NCI-H1048 (cell line): ENCODE measurements at regions not wholly inside any gene's neighbourhood (a gene's known extent, or its start where the extent isn't known, plus 50 kb on each side); places are given as distances from the start of the nearest gene placed in this dataset.

Experiments
- DNase-seq: peaks from one replicate; lab custom pipeline; 2025; lab: John Stamatoyannopoulos, UW

DNA sequence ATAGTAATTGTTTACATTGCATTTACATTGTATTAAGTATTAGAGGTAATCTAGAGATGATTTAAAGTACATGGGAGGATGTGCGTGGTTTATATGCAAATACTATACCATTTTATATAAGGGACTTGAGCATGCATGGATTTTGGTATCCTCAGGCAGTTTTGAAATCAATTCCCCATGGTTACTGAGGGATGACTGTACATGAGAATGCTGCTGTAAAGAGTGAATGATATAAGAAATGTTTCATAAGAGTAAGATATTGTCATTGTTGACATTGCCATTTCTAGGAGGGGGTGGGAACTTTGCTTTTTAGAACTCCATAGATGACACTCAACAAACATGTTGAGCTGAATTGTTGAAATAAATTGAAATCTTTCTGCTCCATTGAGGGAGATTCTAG is 185.0 kb downstream of the SEMA6A start:
- no peak for DNase-seq

DNA sequence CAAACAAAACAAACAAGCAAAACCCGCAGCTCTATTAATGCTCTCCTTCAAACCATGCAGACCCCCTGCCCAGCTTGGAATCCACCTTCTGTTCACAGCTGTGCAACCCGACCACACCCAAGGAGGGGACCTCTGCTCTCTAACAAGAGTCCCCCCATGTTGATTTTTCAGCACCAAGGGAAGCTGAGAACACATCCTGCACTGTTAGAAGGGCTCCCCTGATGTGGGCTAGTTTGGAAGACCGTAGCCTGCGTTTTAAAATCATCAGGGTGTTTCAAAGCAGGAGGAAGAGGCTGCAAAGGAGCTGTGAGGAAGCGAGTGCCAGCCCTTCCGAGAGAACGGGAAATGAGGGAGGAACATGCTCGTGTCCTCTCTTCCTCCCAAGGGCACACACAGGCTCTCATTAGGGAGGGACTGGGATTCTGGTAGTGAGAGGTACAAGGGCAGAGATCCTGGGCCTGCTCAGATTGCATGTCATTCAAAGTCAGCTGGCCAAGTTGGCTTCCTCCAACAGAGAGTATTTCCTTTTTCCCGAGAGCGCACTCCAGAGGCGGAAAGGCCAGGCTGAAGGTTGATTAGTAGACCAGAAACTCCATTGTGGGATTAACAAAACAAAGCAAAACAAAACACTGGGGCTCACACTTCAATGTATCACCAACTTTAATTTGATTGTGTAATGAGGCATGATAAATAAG is 185.9 kb downstream of the SEMA6A start:
- no peak for DNase-seq

DNA sequence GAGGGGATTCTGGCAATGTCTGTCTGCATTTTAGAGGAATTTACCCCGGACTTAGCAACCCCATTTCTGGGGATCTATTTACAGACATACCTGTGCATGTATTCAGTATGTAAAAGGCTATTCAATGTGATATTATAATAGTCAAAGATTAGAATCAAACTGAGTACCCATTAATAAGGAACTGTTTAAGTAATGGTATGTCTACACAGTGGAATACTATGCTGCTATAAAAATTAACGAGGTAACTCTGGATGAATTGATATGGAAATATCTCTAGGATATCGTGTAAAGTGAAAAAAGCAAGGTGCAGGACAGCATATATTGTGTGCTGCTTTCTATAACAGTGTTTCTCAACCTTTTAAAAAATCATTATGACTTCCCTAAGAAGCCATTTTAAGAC is 186.9 kb downstream of the SEMA6A start:
- DNase-seq, result no peak

DNA sequence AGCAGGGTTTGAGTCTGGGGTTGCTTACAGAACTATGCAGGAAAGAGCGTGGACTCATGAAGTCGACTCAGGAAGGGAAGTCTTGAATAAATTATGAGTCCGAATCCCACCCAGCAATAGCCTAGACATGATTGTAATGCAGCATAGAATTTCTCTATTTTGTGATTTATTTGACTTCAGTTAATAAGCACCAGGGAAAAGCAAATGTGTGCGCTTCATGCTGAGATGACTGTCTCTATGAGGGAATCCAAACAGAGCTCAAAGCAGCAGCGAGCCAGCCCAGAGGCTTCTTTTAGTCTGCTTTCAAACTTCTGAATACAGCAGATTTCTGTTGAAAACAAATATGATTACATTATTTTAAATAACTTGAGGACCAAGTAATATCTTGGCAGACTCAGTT is 188.0 kb downstream of the SEMA6A start:
- DNase-seq, result no peak

DNA sequence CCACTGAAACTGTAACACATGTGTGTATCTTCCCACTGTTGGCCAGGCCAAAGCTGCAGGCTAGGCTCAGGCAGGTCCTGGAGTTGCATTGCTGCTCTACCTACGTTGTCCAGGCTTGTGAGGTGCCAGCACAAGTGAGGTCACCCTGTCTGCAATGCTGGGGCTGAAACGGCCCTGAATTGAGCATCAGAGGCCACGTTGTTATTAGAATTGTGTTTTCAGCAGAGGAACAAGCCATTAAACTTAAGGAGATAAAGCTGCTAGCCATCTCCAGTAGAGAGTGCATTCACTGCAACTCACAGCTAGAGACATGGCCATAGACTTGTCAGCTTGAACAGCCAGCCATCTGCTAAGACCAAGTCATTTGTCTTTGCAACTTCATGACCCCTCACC is 191.8 kb downstream of the SEMA6A start:
- no peak for DNase-seq

DNA sequence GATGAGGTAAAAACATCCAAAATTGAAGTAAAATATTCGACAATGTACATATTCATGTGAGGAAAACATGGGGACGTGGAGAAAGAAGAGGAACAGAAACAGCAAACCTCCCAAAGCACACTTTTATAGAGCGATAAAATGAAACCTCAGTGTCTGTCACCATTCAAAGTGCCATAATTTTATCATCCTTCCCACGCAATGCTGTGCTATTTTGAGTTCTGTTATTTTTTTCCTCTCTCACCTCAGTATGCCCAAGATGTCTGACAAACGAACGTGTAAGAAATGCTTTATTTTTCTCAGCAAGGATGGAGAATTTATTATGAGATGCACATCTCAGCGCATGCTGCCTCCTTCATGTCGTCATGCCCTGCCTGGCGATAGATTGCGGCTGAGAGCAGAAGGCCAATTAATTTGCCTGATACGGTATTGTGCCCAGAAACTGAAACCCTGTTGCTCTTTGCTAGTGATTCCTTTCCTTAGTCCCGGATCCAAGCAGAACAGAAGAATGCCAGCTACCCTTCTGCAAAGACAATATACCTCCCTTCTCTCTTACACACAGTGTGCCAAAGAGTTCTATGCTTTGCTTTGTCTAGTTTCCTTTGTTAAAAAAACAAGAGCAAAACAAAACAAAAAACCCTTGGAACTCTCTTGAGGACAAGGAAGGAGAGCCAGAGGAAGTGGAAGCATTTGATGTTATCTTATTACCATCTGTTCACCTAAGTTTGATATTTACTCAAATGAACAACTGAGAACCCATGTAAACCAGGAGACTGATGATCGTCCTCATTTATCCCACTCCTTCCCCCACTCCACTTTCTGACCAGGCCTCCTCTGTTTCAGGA is 192.4 kb downstream of the SEMA6A start:
- no peak for DNase-seq

DNA sequence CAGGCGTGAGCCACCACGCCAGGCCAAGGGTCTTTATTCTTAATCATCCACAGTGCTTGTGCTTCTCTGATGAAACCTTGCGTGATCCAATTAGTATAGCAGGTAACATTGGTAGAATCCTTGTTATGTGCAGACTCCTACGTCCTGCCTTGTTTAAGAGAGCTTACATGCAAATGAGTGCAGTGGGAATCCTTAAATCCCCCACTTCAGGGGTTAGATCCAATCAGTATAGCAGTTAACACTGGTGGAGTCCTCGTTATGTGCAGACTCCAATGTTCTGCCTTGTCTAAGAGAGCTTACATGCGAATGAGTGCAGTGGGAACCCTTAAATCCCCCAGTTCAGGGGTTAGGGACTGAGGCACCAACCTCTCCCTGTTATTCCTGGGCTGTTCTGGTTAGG is 193.4 kb downstream of the SEMA6A start:
- DNase-seq, result no peak

DNA sequence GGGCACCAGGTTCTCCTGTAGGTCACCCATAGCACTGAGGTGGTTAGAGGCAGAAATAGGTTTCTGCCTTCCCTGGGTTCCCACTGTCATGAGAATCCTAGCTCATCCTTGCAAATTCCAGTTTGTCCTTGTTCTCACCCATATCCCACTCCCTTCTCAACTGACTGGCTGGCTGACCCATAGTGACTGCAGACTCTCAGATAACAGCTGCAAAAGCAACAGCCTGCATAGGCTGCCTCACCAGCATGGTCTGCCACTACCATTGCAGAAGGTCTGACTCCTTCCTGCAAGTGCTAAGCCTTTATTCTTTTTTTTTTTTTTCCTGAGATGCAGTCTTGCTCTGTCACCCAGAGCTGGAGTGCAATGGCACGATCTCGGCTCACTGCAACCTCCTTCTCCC is 194.0 kb downstream of the SEMA6A start:
- DNase-seq, result no peak

DNA sequence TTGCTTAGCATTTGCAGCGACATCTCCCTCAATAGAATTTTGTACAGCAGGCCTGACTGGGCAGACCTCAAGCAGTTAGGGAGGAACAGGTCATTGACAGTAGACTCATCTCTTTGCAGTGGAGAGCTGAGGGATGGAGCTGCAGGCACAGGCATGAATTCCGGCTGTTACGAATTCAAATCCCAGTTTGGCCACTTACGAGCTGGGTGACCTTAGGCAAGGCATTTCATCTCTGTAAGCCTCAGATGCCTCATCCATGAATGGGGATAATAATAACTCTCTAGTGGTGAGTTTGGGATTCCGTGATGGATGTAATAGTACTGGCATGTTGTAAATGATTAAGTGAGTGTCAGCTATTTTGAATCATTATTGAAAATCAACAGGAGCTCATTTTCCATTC is 195.3 kb downstream of the SEMA6A start:
- DNase-seq, result no peak

DNA sequence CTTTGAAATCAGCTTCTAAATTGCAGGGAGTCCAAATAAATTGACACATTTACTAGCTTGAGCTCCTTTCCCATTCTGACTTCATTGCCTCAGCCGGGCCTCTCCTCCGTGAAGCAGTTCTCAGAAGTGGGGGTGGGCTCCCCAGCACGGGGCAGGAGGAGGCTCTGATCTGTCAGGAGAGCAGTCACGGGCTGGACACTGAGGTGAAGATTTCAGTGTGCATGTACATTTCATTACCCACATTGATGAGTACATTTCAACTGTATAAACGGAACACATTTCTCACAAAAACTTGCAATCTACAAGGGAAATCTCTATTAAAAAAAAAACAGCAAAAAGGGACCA is 195.9 kb downstream of the SEMA6A start:
- DNase-seq, result no peak

DNA sequence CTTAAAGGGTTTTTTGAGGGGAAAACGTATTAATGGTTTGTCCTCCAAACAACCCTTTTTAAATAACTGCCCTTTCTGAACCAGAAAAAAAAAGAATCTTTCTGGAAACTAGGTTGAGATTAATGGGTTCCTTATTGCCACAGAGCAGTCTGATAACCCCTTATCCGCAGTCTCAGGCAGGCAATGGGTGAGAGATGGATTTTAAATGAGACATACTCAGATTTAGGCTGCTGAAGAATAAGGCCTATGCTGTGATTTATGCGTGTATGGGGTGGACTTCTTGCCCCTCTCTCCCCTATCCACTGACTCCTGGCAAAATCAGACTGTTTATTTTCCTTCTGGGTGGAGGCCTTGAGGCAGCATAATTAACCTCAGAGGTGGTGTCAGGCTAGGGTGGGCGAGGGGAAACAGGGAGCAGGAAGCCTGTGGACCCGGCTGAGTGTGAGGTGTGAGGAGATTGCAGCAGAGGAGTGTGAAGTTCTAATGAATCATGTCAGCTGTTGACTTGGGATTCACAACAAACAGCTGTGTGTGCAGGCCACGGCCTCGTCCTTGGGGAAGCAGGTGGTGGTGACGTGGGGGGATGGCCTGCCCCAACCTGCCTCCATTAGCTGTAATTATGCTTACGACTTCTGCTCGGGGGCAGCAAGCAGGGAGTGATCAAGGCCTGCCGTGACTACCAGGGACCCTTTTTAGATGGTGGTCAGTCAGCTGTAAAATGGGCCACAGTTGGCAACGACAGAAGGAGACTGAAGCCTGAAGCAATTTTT is 196.4 kb downstream of the SEMA6A start:
- DNase-seq, result peak; percentile 3

DNA sequence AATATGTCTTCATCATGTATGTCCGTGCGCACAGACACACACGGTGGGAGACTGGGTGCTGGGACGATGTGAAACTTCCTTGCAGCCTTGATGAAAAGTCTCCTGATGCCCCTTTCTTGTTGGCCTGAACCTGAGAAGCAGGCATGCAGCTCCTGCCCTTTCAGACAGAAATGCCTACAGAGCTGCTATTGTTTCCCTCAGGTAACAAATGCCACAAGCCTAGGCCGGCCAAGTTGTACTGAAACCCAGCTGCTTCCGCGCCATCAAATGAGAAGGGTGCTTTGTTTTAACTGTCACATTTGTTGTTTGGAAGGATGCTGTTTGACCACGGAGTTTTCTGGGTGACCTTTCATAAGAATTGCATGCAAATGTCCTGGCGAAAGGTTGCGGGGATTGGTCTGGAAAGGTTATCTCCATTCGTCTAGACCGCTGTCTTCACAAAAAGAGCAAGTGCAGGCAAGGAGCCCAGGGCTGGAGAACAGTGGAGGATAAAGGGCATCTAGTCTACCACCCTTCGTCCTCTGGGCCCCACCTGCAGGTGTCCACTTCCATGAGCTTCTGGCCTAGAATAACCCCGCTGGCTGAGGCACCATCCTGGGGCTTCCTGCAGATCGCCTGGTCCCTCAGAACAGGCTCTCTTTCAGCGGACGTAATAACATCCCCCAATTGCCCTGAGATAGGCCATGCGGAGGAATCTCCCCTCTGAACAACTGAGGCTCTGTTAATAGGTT is 197.2 kb downstream of the SEMA6A start:
- DNase-seq, result no peak

DNA sequence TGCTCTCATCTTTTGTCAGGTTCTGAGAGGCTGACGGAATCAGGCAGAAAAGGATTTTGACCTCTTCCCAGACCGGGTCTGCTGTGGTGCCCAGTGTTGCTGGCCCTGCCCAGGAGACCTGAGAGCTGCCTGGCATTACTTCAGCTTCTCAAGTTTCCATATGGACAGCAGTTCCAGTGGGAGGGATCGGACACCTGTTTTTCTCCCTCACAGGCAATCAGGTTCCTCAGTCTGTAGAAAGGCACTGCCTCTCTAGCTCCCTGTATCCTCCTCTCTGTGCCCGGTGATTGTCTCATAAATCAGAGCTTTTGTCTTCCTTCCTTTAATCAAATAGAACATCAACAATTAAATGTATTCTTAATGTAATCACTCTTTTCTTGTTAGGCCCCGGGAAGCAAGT is 198.7 kb downstream of the SEMA6A start:
- DNase-seq, result no peak

DNA sequence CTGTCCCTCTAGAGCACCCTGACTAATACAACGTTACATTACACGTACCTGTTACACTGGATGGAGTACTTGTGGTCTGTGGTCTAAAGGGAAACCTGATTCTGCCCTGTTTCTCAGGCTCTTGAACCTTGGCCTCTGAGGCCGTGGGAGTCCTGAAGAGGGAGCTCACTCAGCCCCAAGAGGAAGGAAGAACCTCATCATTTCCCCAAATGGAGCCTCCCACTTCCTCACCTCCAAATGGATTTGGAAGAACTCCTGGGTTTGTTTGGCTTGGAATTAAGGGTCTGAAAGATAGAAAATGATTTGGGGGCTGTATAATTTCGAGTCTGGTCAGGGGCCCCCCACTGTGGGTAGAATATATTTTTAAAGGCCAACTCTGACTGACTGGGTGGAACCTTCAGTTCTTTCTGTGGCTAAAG is 200.2 kb downstream of the SEMA6A start:
- no peak for DNase-seq

DNA sequence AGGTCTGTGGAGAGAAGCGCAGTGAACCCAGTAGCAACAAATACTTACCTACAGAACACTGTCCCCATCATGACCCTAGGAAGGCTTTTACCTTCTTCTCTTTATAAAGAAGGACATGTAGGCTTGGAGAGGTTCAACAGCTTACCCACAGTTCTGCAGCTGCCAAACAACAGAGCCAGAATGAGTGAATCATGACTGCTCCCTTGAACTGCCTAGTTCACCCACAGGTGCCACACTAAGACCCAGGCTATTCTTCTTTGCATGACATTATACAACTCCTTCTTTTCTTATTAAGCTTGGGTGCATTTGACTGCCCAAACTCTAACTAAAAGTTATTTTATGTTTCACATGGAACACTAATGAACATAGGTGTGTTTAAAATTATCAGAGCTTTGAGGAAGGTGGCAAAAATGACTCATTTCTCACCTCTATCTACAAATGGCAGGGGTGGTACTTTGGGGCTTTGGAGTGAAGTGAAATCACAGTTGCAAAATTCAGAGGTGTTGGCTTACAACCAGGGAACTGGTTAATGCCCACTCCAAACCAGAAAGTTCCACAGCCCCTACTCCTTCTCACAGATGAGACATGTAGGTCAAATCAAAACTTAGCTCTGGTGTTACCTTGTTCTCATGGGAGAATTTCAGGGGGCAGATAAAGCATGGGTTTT is 201.6 kb downstream of the SEMA6A start:
- no peak for DNase-seq

DNA sequence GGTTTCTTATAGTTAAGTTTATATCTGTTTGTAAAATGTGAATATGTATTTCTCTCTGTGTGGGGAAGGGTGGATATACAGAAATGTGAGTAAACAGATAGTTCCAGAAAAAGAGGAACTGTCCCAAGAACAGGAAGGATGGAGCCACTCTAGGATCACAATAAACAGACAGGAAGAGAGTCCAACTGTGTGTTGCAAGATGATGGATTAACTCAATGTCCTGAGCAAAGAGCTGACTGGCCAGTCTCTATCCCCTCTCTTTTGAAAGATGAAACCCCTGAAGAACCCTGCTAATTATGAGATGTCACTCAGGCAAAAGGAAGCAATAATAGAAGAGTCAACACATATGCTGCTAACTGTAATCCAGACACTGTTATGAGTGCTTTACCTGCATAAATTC is 202.7 kb downstream of the SEMA6A start:
- DNase-seq, result no peak

DNA sequence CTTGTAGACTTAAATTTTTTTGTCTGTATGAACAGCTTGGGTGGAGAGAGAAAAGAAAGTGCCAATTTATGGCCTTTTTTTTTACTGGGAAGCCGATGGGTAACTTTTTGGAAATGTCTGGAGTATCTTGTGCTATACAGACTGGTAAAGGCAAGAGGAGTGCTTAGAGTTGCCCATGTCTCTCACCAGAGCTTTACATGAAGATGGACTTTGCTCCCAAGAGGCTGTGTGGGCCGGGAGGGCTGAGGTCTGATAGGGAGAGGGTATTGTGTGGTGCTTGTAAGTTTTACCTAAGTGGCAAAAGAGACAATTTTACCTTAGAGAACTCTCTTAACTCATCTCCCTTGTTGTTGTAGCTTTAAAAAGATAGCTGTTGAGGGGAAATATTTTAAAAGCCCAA is 203.2 kb downstream of the SEMA6A start:
- no peak for DNase-seq

DNA sequence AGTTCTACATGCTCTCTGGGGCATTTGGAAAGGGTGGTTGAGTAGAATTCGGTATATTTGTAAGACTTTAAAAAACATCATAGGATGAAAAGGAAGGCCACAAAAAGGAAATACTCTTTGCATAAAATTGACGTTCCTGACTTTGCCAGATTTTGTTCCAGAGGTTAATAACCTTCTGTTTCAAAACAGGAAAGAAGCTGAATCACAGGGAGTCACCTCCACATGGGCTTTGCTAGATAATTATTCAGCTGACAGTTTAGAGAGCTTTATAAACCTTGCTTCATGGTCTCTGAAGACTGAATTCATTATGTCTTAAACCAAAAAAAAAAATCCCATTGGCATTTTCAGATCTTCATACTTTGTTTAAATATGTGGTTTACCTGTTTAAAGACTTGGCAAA is 203.7 kb downstream of the SEMA6A start:
- no peak for DNase-seq

DNA sequence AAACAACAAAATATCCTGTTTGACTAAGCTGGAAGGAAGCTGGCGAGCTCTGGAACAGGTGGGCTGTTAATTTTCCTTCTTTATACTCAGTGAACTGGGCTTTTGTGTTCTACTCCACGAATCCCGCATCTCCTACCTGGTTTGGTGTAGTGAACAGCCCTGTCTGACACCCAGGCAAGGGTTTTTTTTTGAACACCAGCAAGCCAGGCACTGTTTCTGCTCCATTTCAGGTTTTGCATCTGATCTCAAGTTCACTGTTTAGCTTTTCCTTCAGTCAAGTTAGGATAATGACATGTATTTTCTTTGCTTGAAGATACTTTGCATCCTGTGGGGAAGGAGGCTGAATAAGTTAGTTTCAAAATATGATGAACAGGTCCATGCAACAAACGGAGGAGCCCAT is 204.5 kb downstream of the SEMA6A start:
- no peak for DNase-seq

DNA sequence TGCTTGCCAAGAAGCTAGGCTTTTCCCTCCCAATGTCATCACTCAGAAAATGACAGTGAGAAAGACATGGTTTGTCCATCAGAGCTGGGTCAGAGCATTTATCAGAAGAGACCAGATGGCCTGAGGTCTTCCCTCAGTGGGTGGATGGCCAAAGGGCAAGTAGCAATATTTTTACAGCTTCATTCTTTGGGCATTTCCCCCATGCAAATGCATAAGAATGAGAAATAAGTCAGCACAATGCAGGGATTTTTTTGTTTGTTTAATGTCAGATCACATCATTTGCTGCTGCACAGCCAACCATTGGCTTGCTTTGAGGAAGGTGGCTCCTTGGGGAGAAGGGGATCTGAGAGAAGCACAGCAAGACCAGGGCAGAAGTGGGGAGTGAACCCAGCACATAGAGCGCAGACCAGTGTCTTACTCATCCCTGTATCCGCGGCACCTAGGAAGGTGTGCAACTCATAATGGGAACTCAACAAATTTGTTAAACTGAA is 209.6 kb downstream of the SEMA6A start:
- DNase-seq, result no peak

DNA sequence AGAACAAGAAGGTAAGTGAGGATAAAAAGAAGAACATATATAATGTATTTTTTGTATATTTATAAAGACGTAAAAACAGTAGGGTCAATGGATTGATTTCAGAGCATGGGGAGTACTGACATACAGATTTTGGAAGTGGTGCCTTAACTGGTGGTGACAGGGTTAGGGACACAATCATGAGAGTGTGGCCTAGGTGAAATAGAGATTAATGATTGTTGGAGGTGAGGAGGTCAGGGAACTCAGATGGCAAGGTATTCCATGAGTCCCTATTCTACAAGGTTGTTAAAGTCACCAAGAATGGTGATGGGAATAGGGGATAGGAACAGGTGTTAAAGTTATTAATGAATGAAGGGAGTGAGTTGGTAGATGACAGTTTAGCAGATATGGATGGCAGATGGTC is 210.8 kb downstream of the SEMA6A start:
- no peak for DNase-seq
